A673 (cell line): ENCODE measurements at regions not wholly inside any gene's neighbourhood (a gene's known extent, or its start where the extent isn't known, plus 50 kb on each side); places are given as distances from the start of the nearest gene placed in this dataset.

Source experiments
- BruUV-seq: library from RNA; stranded (reverse); fragments of 400-500 nt; replicated peaks from 2 replicates; lab custom pipeline; 2021; lab: Mats Ljungman, UMichigan
- CTCF ChIA-PET: fragments of 300-600 bp; sonication (Branson Sonifier 250); formaldehyde crosslinking; loops from one replicate; lab custom pipeline; 2022; ENCODE audit warnings: antibody characterized with exemption; lab: Charles Lee
- POLR2A ChIA-PET: fragments of 300-600 bp; sonication (Branson Sonifier 250); formaldehyde crosslinking; loops from one replicate; lab custom pipeline; 2022; ENCODE audit warnings: antibody characterized with exemption; ENCODE audit not compliant: low non-redundant PET; lab: Charles Lee
- DNase-seq: peaks from one replicate; pipeline ENCODE4 v3.0.0-alpha.2; 2015; ENCODE audit warnings: low spot score
- H3K27ac ChIP-seq: fragments of 200-600 bp; sonication (generic); 2 replicates; pipeline ENCODE4 v1.5.1; 2016; ENCODE audit warnings: mixed run types, low read depth, mild to moderate bottlenecking, mixed read lengths, antibody characterized with exemption, low read length; ENCODE audit not compliant: poor library complexity, severe bottlenecking
- H3K27me3 ChIP-seq: fragments of 200-600 bp; sonication (generic); replicated peaks from 2 replicates; pipeline ENCODE4 v1.6.1; 2017; ENCODE audit warnings: mixed run types, low read depth, mild to moderate bottlenecking, mixed read lengths, antibody characterized with exemption, low read length; ENCODE audit not compliant: insufficient read depth, poor library complexity
- H3K36me3 ChIP-seq: fragments of 200-600 bp; sonication (generic); 2 replicates; pipeline ENCODE4 v1.6.1; 2016; ENCODE audit warnings: mixed run types, mild to moderate bottlenecking, mixed read lengths, antibody characterized with exemption, low read length; ENCODE audit not compliant: insufficient read depth, poor library complexity, severe bottlenecking
- H3K4me1 ChIP-seq: fragments of 200-600 bp; sonication (generic); 2 replicates; pipeline ENCODE4 v1.6.1; 2017; ENCODE audit warnings: mixed run types, mild to moderate bottlenecking, mixed read lengths, antibody characterized with exemption, low read length; ENCODE audit not compliant: insufficient read depth, poor library complexity, severe bottlenecking
- H3K4me3 ChIP-seq: fragments of 200-600 bp; sonication (generic); 2 replicates; pipeline ENCODE4 v1.5.1; 2016; ENCODE audit warnings: low read depth, mixed run types, mild to moderate bottlenecking, mixed read lengths, low read length; ENCODE audit not compliant: poor library complexity, severe bottlenecking
- H3K9me3 ChIP-seq: fragments of 200-600 bp; sonication (generic); 2 replicates; pipeline ENCODE4 v1.6.1; 2016; ENCODE audit warnings: mixed run types, low read depth, mild to moderate bottlenecking, mixed read lengths, antibody characterized with exemption, low read length; ENCODE audit not compliant: poor library complexity, severe bottlenecking
- EZH2 ChIP-seq: fragments of 200-600 bp; sonication (generic); IDR thresholded peaks from 2 replicates; pipeline ENCODE4 v1.6.1; 2017; ENCODE audit warnings: borderline replicate concordance, low read depth, mild to moderate bottlenecking, mixed read lengths, antibody characterized with exemption, low read length; ENCODE audit not compliant: poor library complexity, severe bottlenecking
- intact Hi-C: fragments of 100-400 bp; cut with micrococcal nuclease; formaldehyde crosslinking; loops from one replicate; pipeline ENCODE4 v1.10.0; 2022; ENCODE audit not compliant: unreplicated experiment
- TF ChIP-seq, protein P1 (sequence below): fragments of 300-800, 200-600 bp; sonication (generic); conservative IDR thresholded peaks from 2 replicates; pipeline ENCODE4 v1.5.1; 2017; ENCODE audit warnings: low read depth, mild to moderate bottlenecking, antibody characterized with exemption, low read length, moderate library complexity, mixed read lengths

DNA sequence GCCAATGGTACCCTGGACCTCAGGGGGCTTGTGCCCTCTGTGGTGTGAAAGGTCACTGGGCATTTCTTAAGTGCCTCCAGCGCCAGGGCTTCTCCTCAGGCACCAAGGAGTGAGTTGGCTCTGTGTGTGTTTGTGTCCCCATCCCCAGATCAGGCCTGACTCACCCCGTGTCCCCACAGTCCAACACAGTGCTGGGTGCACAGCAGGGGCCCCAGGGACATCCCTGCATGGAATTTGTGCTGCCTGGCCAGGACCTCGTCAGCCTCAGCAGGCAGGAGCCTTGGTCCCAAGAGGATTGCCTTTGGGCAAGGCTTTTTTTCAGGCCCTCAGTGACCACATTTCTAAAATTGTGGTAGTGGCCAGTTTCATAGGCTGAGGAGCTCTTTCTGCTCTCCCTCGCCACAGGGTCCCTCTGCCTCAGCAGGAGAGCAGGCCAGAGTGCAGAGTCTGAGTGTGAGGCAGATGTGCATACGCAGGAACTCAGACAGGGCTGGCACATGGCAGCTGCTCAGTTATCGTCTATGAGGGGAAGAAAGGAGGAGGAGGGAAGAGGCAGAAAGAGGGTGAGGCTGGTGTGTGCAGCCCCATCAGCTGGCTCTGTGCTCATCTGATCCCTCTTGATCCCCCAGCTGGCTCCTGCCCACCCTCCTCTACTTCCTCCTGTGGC, 215.6 kb downstream of the RPLP1 start:
- intact Hi-C loops, result no loop called here
- Histone ChIP-seq H3K36me3 (no peaks in the 10 kb centered on the region), H3K27ac (no peak overlapping the region), H3K4me3 (no peak overlapping the region), H3K9me3 (no peaks in the 10 kb centered on the region), H3K4me1 (no peaks in the 10 kb centered on the region), H3K27me3 (peaks cover 21% of the 10 kb centered on the region)
- TF ChIP-seq EZH2, result no peak
- ChIA-PET POLR2A (no interaction called here), CTCF (no interaction called here)
- no peak for DNase-seq
- BruUV-seq, result no TSS peak

DNA sequence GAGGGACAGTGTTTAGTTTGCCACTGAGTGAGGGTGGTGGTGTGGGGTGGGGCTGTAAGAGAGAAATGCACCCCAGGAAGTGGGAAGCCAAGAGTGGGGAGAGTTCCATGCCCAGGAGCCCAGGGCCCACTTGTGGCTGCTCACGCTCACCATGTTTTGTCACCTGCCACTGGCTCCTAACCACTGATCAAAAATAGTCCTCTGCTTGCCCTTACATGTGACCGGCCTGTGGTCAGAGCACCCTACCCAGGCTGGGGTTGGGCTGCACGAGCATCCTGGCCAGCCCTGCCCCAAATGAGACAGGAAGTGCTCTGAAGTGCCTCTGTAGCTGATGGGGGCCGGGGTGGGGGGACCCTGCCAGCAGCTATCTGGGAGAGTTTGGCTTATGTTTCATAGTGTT, 216.3 kb downstream of the RPLP1 start:
- ChIA-PET POLR2A (no interaction called here), CTCF (no interaction called here)
- BruUV-seq, result no TSS peak

DNA sequence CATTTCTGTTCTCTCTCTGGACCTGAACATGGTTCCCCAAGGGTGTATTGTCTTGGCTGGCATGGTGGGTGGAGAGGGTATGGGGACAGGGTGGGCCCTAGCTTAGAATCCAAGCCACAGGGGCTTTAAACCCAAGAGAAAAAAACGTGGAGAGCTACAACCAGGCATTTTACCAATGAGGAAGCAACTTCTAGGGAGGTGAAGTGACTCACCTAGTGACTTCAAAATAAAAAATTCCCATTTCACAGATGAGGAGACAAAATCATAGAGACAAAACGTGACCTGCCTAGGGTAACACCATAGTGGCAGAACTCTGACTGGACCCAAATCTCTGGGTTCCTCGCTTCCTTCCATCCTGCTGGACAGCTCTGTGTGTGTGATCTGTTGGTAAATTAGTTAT, 216.8 kb downstream of the RPLP1 start:
- H3K4me3 ChIP-seq, result no peak overlapping the region
- H3K4me1 ChIP-seq, result no peaks in the 10 kb centered on the region
- intact Hi-C loops, result no loop called here
- POLR2A ChIA-PET, result no interaction called here
- no peak for TF ChIP-seq EZH2
- TF ChIP-seq, protein P1, sequence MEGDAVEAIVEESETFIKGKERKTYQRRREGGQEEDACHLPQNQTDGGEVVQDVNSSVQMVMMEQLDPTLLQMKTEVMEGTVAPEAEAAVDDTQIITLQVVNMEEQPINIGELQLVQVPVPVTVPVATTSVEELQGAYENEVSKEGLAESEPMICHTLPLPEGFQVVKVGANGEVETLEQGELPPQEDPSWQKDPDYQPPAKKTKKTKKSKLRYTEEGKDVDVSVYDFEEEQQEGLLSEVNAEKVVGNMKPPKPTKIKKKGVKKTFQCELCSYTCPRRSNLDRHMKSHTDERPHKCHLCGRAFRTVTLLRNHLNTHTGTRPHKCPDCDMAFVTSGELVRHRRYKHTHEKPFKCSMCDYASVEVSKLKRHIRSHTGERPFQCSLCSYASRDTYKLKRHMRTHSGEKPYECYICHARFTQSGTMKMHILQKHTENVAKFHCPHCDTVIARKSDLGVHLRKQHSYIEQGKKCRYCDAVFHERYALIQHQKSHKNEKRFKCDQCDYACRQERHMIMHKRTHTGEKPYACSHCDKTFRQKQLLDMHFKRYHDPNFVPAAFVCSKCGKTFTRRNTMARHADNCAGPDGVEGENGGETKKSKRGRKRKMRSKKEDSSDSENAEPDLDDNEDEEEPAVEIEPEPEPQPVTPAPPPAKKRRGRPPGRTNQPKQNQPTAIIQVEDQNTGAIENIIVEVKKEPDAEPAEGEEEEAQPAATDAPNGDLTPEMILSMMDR, result no peak
- H3K9me3 ChIP-seq, result no peaks in the 10 kb centered on the region
- H3K36me3 ChIP-seq, result no peaks in the 10 kb centered on the region
- peaks cover 19% of the 10 kb centered on the region for H3K27me3 ChIP-seq
- no peak for DNase-seq
- BruUV-seq, result no TSS peak
- CTCF ChIA-PET, result no interaction called here
- no peak overlapping the region for H3K27ac ChIP-seq

More for the DNA sequence above, 216.3 kb downstream of the RPLP1 start:
- Histone ChIP-seq H3K4me3 (no peak overlapping the region), H3K27ac (no peak overlapping the region), H3K27me3 (peaks cover 20% of the 10 kb centered on the region), H3K36me3 (no peaks in the 10 kb centered on the region), H3K4me1 (no peaks in the 10 kb centered on the region), H3K9me3 (no peaks in the 10 kb centered on the region)
- TF ChIP-seq, protein P1, result no peak
- no peak for DNase-seq
- intact Hi-C loops, result no loop called here

DNA sequence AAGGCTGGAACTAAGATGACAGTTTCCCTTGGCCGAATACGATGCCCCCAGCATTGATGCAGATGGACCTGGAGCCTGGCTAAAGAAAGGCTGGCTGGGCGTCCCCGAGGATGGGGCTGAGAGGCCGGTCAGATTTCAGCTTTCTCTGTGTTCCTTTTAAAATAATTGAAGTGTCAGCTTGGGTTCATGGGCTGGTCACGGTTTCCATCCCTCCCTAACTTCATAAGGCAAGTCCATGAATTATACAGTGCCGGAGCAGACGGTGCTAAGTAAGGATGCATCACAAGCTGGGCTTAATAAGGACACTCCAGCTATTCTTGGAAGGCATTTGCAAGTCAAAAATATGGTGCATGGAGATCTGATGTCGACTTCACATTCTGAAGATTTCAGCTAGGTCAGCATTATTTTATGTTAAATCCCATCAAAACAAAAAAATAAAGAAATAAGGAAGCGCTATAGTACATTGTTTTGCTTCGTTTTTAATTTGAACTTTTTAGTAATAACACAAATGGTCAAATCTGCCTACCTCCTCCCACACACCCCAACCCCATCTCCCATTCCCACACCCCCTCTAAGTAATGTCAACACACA, 220.8 kb downstream of the RPLP1 start:
- Histone ChIP-seq H3K27ac (no peak overlapping the region), H3K27me3 (peaks cover 42% of the 10 kb centered on the region), H3K36me3 (no peaks in the 10 kb centered on the region), H3K9me3 (no peaks in the 10 kb centered on the region), H3K4me3 (no peak overlapping the region), H3K4me1 (no peaks in the 10 kb centered on the region)
- BruUV-seq, result no TSS peak
- CTCF ChIA-PET, result no interaction called here
- intact Hi-C loops, result no loop called here
- no peak for DNase-seq
- no peak for TF ChIP-seq EZH2
- TF ChIP-seq, protein P1, result no peak
- POLR2A ChIA-PET, result no interaction called here
